CD4-positive, alpha-beta T cell (primary cell): ENCODE measurements at regions not wholly inside any gene's neighbourhood (a gene's known extent, or its start where the extent isn't known, plus 50 kb on each side); places are given as distances from the start of the nearest gene placed in this dataset.

Experiments
- ATAC-seq: fragments of 200-7000 bp; cut with Tn5 transposase; one replicate; pipeline ENCODE4 v1.10.0; 2022; ENCODE audit warnings: mild to moderate bottlenecking; ENCODE audit not compliant: poor library complexity
- CTCF ChIA-PET: fragments of 350-600 bp; sonication (Branson Sonifier 250); formaldehyde crosslinking; loops from one replicate; lab custom pipeline; 2021; ENCODE audit warnings: antibody characterized with exemption, inconsistent platforms; lab: Charles Lee
- POLR2A ChIA-PET: fragments of 350-600 bp; sonication (Branson Sonifier 250); formaldehyde crosslinking; loops from one replicate; lab custom pipeline; 2021; ENCODE audit warnings: antibody characterized with exemption, inconsistent platforms; lab: Charles Lee
- DNase-seq, 14 experiments: peaks; one replicate each; pipeline ENCODE4 v3.0.0-alpha.2; 2013 to 2020; ENCODE audit warnings: mixed read lengths in 2 of 14
- H3K27ac ChIP-seq, 2 donors: one replicate each; pipeline versions ENCODE4 v1.5.1 to v1.7.0; 2013; ENCODE audit warnings: low read length in 2 of 2, low read depth in 1 of 2, mild to moderate bottlenecking in 1 of 2
- H3K27me3 ChIP-seq, 2 experiments: 1 replicate in 1 of 2; 2 replicates in 1 of 2; pipeline versions ENCODE4 v1.6.1 to v1.7.0; 2013; ENCODE audit warnings: low read length in 2 of 2, control low read depth in 1 of 2, mild to moderate bottlenecking in 1 of 2, moderate library complexity in 1 of 2; ENCODE audit not compliant: insufficient read depth in 2 of 2, control insufficient read depth in 1 of 2
- H3K36me3 ChIP-seq: one replicate; pipeline ENCODE4 v1.6.1; 2013; ENCODE audit warnings: low read length, control low read depth; ENCODE audit not compliant: insufficient read depth
- H3K4me1 ChIP-seq: one replicate; pipeline ENCODE4 v1.6.1; 2013; ENCODE audit warnings: low read length, control low read depth; ENCODE audit not compliant: insufficient read depth
- H3K4me3 ChIP-seq: one replicate; pipeline ENCODE4 v1.5.1; 2013; ENCODE audit warnings: mild to moderate bottlenecking, low read length, moderate library complexity
- H3K9me3 ChIP-seq, 2 experiments: 1 replicate in 1 of 2; 2 replicates in 1 of 2; pipeline versions ENCODE4 v1.6.1 to v1.7.0; 2013; ENCODE audit warnings: low read length in 2 of 2, mild to moderate bottlenecking in 2 of 2, control low read depth in 1 of 2, moderate library complexity in 1 of 2; ENCODE audit not compliant: control insufficient read depth in 1 of 2, insufficient read depth in 1 of 2
- H3K27ac Mint-ChIP-seq: one replicate; pipeline ENCODE4 v1.8.0; 2020; ENCODE audit warnings: mixed read lengths
- H3K27me3 Mint-ChIP-seq: one replicate; pipeline ENCODE4 v1.8.0; 2021; ENCODE audit warnings: mixed read lengths
- H3K36me3 Mint-ChIP-seq: one replicate; pipeline ENCODE4 v1.8.0; 2021; ENCODE audit warnings: low read depth, mixed read lengths
- H3K4me1 Mint-ChIP-seq: one replicate; pipeline ENCODE4 v1.8.0; 2021; ENCODE audit warnings: low read depth, mixed read lengths
- H3K4me3 Mint-ChIP-seq: one replicate; pipeline ENCODE4 v1.8.0; 2020; ENCODE audit warnings: mild to moderate bottlenecking, mixed read lengths
- H3K9me3 Mint-ChIP-seq: one replicate; pipeline ENCODE4 v1.8.0; 2020; ENCODE audit warnings: mixed read lengths
- CTCF ChIP-seq: fragments of 200-600 bp; IDR thresholded peaks from one replicate; pipeline ENCODE4 v1.8.0; 2022; ENCODE audit warnings: antibody characterized with exemption, mild to moderate bottlenecking
- intact Hi-C, 2 experiments: fragments of 100-400 bp; cut with DNase I in 1 of 2; cut with micrococcal nuclease in 1 of 2; formaldehyde crosslinking; loops; one replicate each; pipeline versions ENCODE4 v1.15.1 to v1.9.0; 2023 to 2025; cut with DNase I, micrococcal nuclease

GRCh38 chr2:67829470-67829869 lies 233.3 kb downstream of the C1D start:
- ChIA-PET POLR2A (no interaction called here), CTCF (no interaction called here)
- Histone ChIP-seq H3K4me3 (no peak overlapping the region), H3K36me3 (no peaks in the 10 kb centered on the region), H3K27me3 (no peaks in the 10 kb centered on the region), H3K9me3 (no peaks in the 10 kb centered on the region), H3K27ac (no peak overlapping the region), H3K4me1 (no peaks in the 10 kb centered on the region)
- Mint-ChIP-seq H3K4me3 (no peak overlapping the region), H3K27me3 (no peaks in the 10 kb centered on the region), H3K4me1 (no peaks in the 10 kb centered on the region), H3K36me3 (no peaks in the 10 kb centered on the region), H3K27ac (no peak overlapping the region), H3K9me3 (no peaks in the 10 kb centered on the region)
- intact Hi-C loops: no loop called here
- no peak for TF ChIP-seq CTCF
- DNase-seq (no peak), ATAC-seq (no peak)

GRCh38 chr2:67833632-67834031 lies 229.2 kb downstream of the C1D start:
- Histone ChIP-seq H3K4me1 (no peaks in the 10 kb centered on the region), H3K4me3 (no peak overlapping the region), H3K36me3 (no peaks in the 10 kb centered on the region), H3K27ac (no peak overlapping the region), H3K9me3 (no peaks in the 10 kb centered on the region), H3K27me3 (no peaks in the 10 kb centered on the region)
- ChIA-PET CTCF (no interaction called here), POLR2A (no interaction called here)
- Mint-ChIP-seq H3K9me3 (no peaks in the 10 kb centered on the region), H3K4me1 (no peaks in the 10 kb centered on the region), H3K4me3 (no peak overlapping the region), H3K36me3 (no peaks in the 10 kb centered on the region), H3K27me3 (no peaks in the 10 kb centered on the region), H3K27ac (no peak overlapping the region)
- ATAC-seq: no peak
- DNase-seq: no peak
- TF ChIP-seq CTCF: no peak
- intact Hi-C loops: no loop called here

- Histone ChIP-seq H3K36me3 (no peaks in the 10 kb centered on the region), H3K9me3 (no peaks in the 10 kb centered on the region), H3K27ac (no peak overlapping the region), H3K4me3 (no peak overlapping the region), H3K4me1 (no peaks in the 10 kb centered on the region), H3K27me3 (no peaks in the 10 kb centered on the region)
- DNase-seq: no peak
- no peaks in the 10 kb centered on the region for H3K9me3 Mint-ChIP-seq
- H3K4me1 Mint-ChIP-seq: no peaks in the 10 kb centered on the region
- POLR2A ChIA-PET: no interaction called here
- no peak overlapping the region for H3K4me3 Mint-ChIP-seq
- intact Hi-C loops: no loop called here
- TF ChIP-seq CTCF: no peak
- H3K36me3 Mint-ChIP-seq: no peaks in the 10 kb centered on the region
- CTCF ChIA-PET: no interaction called here
- H3K27ac Mint-ChIP-seq: no peak overlapping the region
- no peak for ATAC-seq
- no peaks in the 10 kb centered on the region for H3K27me3 Mint-ChIP-seq
Observed at GRCh38 chr2:67834482-67834881, 228.3 kb downstream of the C1D start.
